PFSK-1 (cell line): ENCODE measurements at regions not wholly inside any gene's neighbourhood (a gene's known extent, or its start where the extent isn't known, plus 50 kb on each side); places are given as distances from the start of the nearest gene placed in this dataset.

ENCODE experiments used
- POLR2AphosphoS5 ChIP-seq: IDR thresholded peaks from 2 replicates; pipeline ENCODE4 v1.6.1; 2012; ENCODE audit warnings: low read depth, mild to moderate bottlenecking, control low read depth, low read length, moderate library complexity
- SIN3A ChIP-seq: IDR thresholded peaks from 2 replicates; pipeline ENCODE4 v1.6.1; 2012; ENCODE audit warnings: mild to moderate bottlenecking, low read length, moderate library complexity, borderline replicate concordance; ENCODE audit not compliant: insufficient read depth
- TAF1 ChIP-seq: IDR thresholded peaks from 2 replicates; pipeline ENCODE4 v1.6.1; 2012; ENCODE audit warnings: low read length, control low read depth, borderline replicate concordance; ENCODE audit not compliant: insufficient read depth
- TF ChIP-seq, protein P1 (sequence below), 2 experiments: IDR thresholded peaks; 2 replicates each; pipeline versions ENCODE4 v1.6.1 to v1.8.0; 2011 to 2012; ENCODE audit warnings: low read depth in 2 of 2, low read length in 2 of 2, control low read depth in 1 of 2, inconsistent platforms in 1 of 2, mild to moderate bottlenecking in 1 of 2, moderate library complexity in 1 of 2; ENCODE audit not compliant: insufficient read depth in 1 of 2

DNA sequence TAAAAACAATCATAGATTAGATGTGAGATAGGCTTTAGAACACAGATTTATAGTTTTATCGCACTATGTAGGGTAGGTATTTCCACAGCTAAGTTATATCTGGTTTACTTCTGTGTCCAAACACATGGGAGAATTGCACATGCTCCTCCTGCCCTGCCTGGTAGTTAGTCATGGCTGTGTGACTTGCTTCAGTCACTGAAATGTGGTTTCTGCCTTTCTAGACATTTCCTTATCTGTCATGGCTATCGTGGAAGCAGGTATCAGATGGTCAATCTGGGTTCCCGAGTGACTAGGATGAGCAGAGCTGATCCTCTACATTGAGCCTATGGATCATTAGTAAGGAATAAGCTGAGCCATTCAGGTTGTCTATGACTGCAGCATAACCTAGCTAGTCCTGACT lies 117.8 kb upstream of the GMDS start:
- TF ChIP-seq SIN3A (no peak), POLR2AphosphoS5 (no peak), TAF1 (no peak)
- TF ChIP-seq, protein P1, sequence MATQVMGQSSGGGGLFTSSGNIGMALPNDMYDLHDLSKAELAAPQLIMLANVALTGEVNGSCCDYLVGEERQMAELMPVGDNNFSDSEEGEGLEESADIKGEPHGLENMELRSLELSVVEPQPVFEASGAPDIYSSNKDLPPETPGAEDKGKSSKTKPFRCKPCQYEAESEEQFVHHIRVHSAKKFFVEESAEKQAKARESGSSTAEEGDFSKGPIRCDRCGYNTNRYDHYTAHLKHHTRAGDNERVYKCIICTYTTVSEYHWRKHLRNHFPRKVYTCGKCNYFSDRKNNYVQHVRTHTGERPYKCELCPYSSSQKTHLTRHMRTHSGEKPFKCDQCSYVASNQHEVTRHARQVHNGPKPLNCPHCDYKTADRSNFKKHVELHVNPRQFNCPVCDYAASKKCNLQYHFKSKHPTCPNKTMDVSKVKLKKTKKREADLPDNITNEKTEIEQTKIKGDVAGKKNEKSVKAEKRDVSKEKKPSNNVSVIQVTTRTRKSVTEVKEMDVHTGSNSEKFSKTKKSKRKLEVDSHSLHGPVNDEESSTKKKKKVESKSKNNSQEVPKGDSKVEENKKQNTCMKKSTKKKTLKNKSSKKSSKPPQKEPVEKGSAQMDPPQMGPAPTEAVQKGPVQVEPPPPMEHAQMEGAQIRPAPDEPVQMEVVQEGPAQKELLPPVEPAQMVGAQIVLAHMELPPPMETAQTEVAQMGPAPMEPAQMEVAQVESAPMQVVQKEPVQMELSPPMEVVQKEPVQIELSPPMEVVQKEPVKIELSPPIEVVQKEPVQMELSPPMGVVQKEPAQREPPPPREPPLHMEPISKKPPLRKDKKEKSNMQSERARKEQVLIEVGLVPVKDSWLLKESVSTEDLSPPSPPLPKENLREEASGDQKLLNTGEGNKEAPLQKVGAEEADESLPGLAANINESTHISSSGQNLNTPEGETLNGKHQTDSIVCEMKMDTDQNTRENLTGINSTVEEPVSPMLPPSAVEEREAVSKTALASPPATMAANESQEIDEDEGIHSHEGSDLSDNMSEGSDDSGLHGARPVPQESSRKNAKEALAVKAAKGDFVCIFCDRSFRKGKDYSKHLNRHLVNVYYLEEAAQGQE (IDR thresholded peaks at IDR 0.05; ENCODE audit: insufficient read depth in 1 of 2, low read depth in 2 of 2, low read length in 2 of 2): no peak
